Kidney epithelial cell (primary cell): ENCODE measurements at regions not wholly inside any gene's neighbourhood (a gene's known extent, or its start where the extent isn't known, plus 50 kb on each side); places are given as distances from the start of the nearest gene placed in this dataset.
A peak's percentile ranks its signal among the peaks of the same experiment; 100 is the strongest.

Source experiments
- DNase-seq: peaks from one replicate; pipeline ENCODE4 v3.0.0-alpha.2; 2010; ENCODE audit warnings: low read depth
- H3K27me3 ChIP-seq: 2 replicates; pipeline ENCODE4 v1.6.0; 2011; ENCODE audit warnings: low read length; ENCODE audit not compliant: control insufficient read depth, insufficient read depth
- H3K36me3 ChIP-seq: 2 replicates; pipeline ENCODE4 v1.5.1; 2011; ENCODE audit warnings: low read length; ENCODE audit not compliant: control insufficient read depth, insufficient read depth
- H3K4me3 ChIP-seq: 2 replicates; pipeline ENCODE4 v1.5.1; 2011; ENCODE audit warnings: low read depth, mild to moderate bottlenecking, control low read depth, low read length
- CTCF ChIP-seq: IDR thresholded peaks from 2 replicates; pipeline ENCODE4 v1.5.1; 2011; ENCODE audit warnings: mild to moderate bottlenecking, moderate library complexity, low read length, control low read depth, inconsistent platforms; ENCODE audit not compliant: insufficient read depth, poor library complexity, severe bottlenecking

GRCh38 chr5:89346573-89346972 lies 463.6 kb upstream of the MEF2C start:
- no peak for DNase-seq
- TF ChIP-seq CTCF: no peak
- Histone ChIP-seq H3K36me3 (no peaks in the 10 kb centered on the region), H3K4me3 (no peak overlapping the region), H3K27me3 (no peaks in the 10 kb centered on the region)

GRCh38 chr5:89343666-89344065 lies 460.7 kb upstream of the MEF2C start:
- Histone ChIP-seq H3K36me3 (no peaks in the 10 kb centered on the region), H3K4me3 (no peak overlapping the region), H3K27me3 (no peaks in the 10 kb centered on the region)
- no peak for TF ChIP-seq CTCF
- no peak for DNase-seq

- DNase-seq: peak; percentile 9
- no peaks in the 10 kb centered on the region for H3K36me3 ChIP-seq
- no peak overlapping the region for H3K4me3 ChIP-seq
- no peaks in the 10 kb centered on the region for H3K27me3 ChIP-seq
- no peak for TF ChIP-seq CTCF
Observed at GRCh38 chr5:89342106-89342876, 459.3 kb upstream of the MEF2C start.

- no peak for DNase-seq
Observed at GRCh38 chr5:89338935-89339334, 456.0 kb upstream of the MEF2C start.

GRCh38 chr5:89336111-89336510 lies 453.1 kb upstream of the MEF2C start:
- no peak for TF ChIP-seq CTCF
- Histone ChIP-seq H3K36me3 (no peaks in the 10 kb centered on the region), H3K4me3 (no peak overlapping the region), H3K27me3 (no peaks in the 10 kb centered on the region)
- no peak for DNase-seq

More at GRCh38 chr5:89338935-89339334, 456.0 kb upstream of the MEF2C start:
- Histone ChIP-seq H3K4me3 (no peak overlapping the region), H3K27me3 (no peaks in the 10 kb centered on the region), H3K36me3 (no peaks in the 10 kb centered on the region)
- TF ChIP-seq CTCF: no peak

- DNase-seq: no peak
- no peak for TF ChIP-seq CTCF
- Histone ChIP-seq H3K4me3 (no peak overlapping the region), H3K27me3 (no peaks in the 10 kb centered on the region), H3K36me3 (no peaks in the 10 kb centered on the region)
Observed at GRCh38 chr5:89330140-89330539, 447.2 kb upstream of the MEF2C start.
